Ishikawa (cell line): ENCODE measurements at regions not wholly inside any gene's neighbourhood (a gene's known extent, or its start where the extent isn't known, plus 50 kb on each side); places are given as distances from the start of the nearest gene placed in this dataset.

Source experiments
- EGR1 ChIP-seq: IDR thresholded peaks from 2 replicates; pipeline ENCODE4 v1.6.1; 2012
- EP300 ChIP-seq: IDR thresholded peaks from 2 replicates; pipeline ENCODE4 v1.6.1; 2012; ENCODE audit warnings: borderline replicate concordance
- FOXM1 ChIP-seq: IDR thresholded peaks from 2 replicates; pipeline ENCODE4 v1.6.1; 2012; ENCODE audit warnings: low read depth, borderline replicate concordance
- MAX ChIP-seq: IDR thresholded peaks from 2 replicates; pipeline ENCODE4 v1.6.1; 2012
- RAD21 ChIP-seq: IDR thresholded peaks from 2 replicates; pipeline ENCODE4 v1.6.1; 2012; ENCODE audit warnings: low read depth
- TAF1 ChIP-seq: IDR thresholded peaks from 2 replicates; pipeline ENCODE4 v1.6.1; 2012; ENCODE audit warnings: low read depth, mild to moderate bottlenecking
- YY1 ChIP-seq: IDR thresholded peaks from 2 replicates; pipeline ENCODE4 v1.6.1; 2012; ENCODE audit warnings: low read depth
- TF ChIP-seq, protein P1 (sequence below): IDR thresholded peaks from 2 replicates; pipeline ENCODE4 v1.6.1; 2012; ENCODE audit warnings: low read depth, mild to moderate bottlenecking

DNA sequence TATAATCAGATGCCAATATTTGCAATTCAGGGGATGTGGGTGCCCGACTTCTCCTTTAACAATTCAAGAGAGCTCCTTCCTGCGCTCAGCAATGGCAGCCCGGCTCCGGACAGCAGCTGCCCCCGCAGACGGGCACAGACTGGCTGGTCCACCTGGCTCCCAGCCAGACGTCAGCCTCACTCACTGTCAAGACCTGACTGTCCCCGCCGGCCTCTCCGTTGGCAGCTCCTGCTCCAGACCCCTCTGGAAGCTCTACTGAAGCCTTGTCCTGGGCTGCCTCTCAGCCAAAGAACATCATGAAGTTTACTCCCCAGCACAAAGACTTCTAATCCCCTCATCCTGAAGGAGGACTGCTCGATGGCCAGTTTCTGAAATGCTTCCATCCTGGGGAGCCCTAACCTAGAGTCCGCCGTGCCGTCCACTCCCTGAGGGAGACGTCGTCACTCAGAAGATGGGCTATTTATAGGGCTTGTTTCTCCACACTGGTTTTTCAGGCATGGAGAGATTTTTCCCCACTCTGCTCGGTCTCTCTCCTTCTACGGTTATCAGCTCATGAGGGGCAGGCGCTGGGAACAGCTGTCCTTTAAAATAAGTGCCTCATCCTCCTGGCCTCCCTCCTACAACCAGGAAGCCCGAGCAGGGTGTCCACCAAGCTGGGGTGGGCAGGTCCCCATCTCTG, 126.2 kb downstream of the RFLNA start:
- TF ChIP-seq YY1 (no peak), RAD21 (no peak), TAF1 (no peak), MAX (no peak), EGR1 (no peak), EP300 (no peak), FOXM1 (no peak)
- TF ChIP-seq, protein P1, sequence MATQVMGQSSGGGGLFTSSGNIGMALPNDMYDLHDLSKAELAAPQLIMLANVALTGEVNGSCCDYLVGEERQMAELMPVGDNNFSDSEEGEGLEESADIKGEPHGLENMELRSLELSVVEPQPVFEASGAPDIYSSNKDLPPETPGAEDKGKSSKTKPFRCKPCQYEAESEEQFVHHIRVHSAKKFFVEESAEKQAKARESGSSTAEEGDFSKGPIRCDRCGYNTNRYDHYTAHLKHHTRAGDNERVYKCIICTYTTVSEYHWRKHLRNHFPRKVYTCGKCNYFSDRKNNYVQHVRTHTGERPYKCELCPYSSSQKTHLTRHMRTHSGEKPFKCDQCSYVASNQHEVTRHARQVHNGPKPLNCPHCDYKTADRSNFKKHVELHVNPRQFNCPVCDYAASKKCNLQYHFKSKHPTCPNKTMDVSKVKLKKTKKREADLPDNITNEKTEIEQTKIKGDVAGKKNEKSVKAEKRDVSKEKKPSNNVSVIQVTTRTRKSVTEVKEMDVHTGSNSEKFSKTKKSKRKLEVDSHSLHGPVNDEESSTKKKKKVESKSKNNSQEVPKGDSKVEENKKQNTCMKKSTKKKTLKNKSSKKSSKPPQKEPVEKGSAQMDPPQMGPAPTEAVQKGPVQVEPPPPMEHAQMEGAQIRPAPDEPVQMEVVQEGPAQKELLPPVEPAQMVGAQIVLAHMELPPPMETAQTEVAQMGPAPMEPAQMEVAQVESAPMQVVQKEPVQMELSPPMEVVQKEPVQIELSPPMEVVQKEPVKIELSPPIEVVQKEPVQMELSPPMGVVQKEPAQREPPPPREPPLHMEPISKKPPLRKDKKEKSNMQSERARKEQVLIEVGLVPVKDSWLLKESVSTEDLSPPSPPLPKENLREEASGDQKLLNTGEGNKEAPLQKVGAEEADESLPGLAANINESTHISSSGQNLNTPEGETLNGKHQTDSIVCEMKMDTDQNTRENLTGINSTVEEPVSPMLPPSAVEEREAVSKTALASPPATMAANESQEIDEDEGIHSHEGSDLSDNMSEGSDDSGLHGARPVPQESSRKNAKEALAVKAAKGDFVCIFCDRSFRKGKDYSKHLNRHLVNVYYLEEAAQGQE: no peak
